NCI-H82 treated with DMSO at 0.1 percent for 48 hours (cell line): ENCODE measurements at regions not wholly inside any gene's neighbourhood (a gene's known extent, or its start where the extent isn't known, plus 50 kb on each side); places are given as distances from the start of the nearest gene placed in this dataset.

Experiments used
- DNase-seq: peaks from one replicate; lab custom pipeline; 2025; ENCODE audit not compliant: unreplicated experiment; lab: John Stamatoyannopoulos, UW

GRCh38 chr13:72534951-72535640 is 192.3 kb downstream of the MZT1 start:
- DNase-seq: no peak

GRCh38 chr13:72530471-72530870 is 197.0 kb downstream of the MZT1 start:
- DNase-seq: no peak

- DNase-seq: no peak
Measured at GRCh38 chr13:72527333-72527732, 200.1 kb downstream of the MZT1 start.

GRCh38 chr13:72523593-72523992 is 203.8 kb downstream of the MZT1 start:
- no peak for DNase-seq

- no peak for DNase-seq
Measured at GRCh38 chr13:72523049-72523448, 204.4 kb downstream of the MZT1 start.

- peak; percentile 52 for DNase-seq
Measured at GRCh38 chr13:72521940-72522661, 205.3 kb downstream of the MZT1 start.

- no peak for DNase-seq
Measured at GRCh38 chr13:72514146-72514545, 213.3 kb downstream of the MZT1 start.

- peak; percentile 44 for DNase-seq
Measured at GRCh38 chr13:72508392-72508791, 219.0 kb downstream of the MZT1 start.

- DNase-seq: no peak
Measured at GRCh38 chr13:72507416-72508199, 219.8 kb downstream of the MZT1 start.

GRCh38 chr13:72506706-72507105 is 220.7 kb downstream of the MZT1 start:
- DNase-seq: no peak

GRCh38 chr13:72505376-72505775 is 222.1 kb downstream of the MZT1 start:
- no peak for DNase-seq

- DNase-seq: no peak
Measured at GRCh38 chr13:72504131-72504841, 223.1 kb downstream of the MZT1 start.

GRCh38 chr13:72500851-72501250 is 226.6 kb downstream of the MZT1 start:
- DNase-seq: no peak

GRCh38 chr13:72495681-72496080 is 231.7 kb downstream of the MZT1 start:
- DNase-seq: peak; percentile 100

- DNase-seq: no peak
Measured at GRCh38 chr13:72489751-72490150, 237.7 kb downstream of the MZT1 start.

- DNase-seq: no peak
Measured at GRCh38 chr13:72473321-72473720, 254.1 kb downstream of the MZT1 start.

- no peak for DNase-seq
Measured at GRCh38 chr13:72469906-72470305, 257.5 kb downstream of the MZT1 start.

GRCh38 chr13:72463561-72463960 is 263.9 kb downstream of the MZT1 start:
- no peak for DNase-seq

- no peak for DNase-seq
Measured at GRCh38 chr13:72462726-72463125, 264.7 kb downstream of the MZT1 start.

GRCh38 chr13:72462166-72462565 is 265.3 kb downstream of the MZT1 start:
- DNase-seq: no peak

GRCh38 chr13:72458701-72459100 is 268.7 kb downstream of the MZT1 start:
- no peak for DNase-seq
